ENCODE measurements at regions not wholly inside any gene's neighbourhood (a gene's known extent, or its start where the extent isn't known, plus 50 kb on each side); places are given as distances from the start of the nearest gene placed in this dataset.

GRCh38 chr4:115865736-115866135 lies 752.3 kb upstream of the NDST4 start:
- Histone ChIP-seq H3K27me3 (replicated peaks; ENCODE audit: insufficient read depth) (no peaks in the 10 kb centered on the region), H3K27ac (no peak overlapping the region), H3K79me2 (ENCODE audit: insufficient read depth) (no peaks in the 10 kb centered on the region), H3K9me3 (ENCODE audit: low read depth) (no peaks in the 10 kb centered on the region), H3K4me2 (ENCODE audit: unreplicated experiment) (no peak overlapping the region), H3K9ac (no peak overlapping the region), H3K4me3 (no peak overlapping the region), H3K4me1 (ENCODE audit: insufficient read depth) (no peaks in the 10 kb centered on the region), H4K20me1 (ENCODE audit: insufficient read depth) (no peaks in the 10 kb centered on the region), H2AFZ (no peak overlapping the region), H3K36me3 (ENCODE audit: low read depth) (no peaks in the 10 kb centered on the region), H3F3A (ENCODE audit: insufficient read depth) (no peaks in the 10 kb centered on the region), H3K9me2 (ENCODE audit: insufficient read depth) (no peaks in the 10 kb centered on the region)
- no peak for DNase-seq
- in situ Hi-C loops (cut with MboI) = no loop called here
- no peak for TF ChIP-seq EZH2 (IDR thresholded peaks at IDR 0.05; ENCODE audit: insufficient read depth, poor library complexity, severe bottlenecking)
- no peak for TF ChIP-seq EZH2phosphoT487 (IDR thresholded peaks at IDR 0.05; ENCODE audit: insufficient read depth, low read depth)
- WGBS, 2 experiments (ENCODE audit: low coverage in 1 of 2, low lambda C conversion rate in 2 of 2, missing lambda C conversion rate in 2 of 2) = 0 to 5% methylated on average over 2 of the region's 2 CpGs

- WGBS, 2 experiments (ENCODE audit: low coverage in 1 of 2, low lambda C conversion rate in 2 of 2, missing lambda C conversion rate in 2 of 2) = 40 to 60% methylated on average over 1 of the region's 1 CpG
- in situ Hi-C loops (cut with MboI) = no loop called here
Observed at GRCh38 chr4:115852767-115853091, 739.3 kb upstream of the NDST4 start.

GRCh38 chr4:115851918-115852766 lies 738.7 kb upstream of the NDST4 start:
- Histone ChIP-seq H4K20me1 (ENCODE audit: insufficient read depth) (no peaks in the 10 kb centered on the region), H3K9ac (no peak overlapping the region), H3K27ac (no peak overlapping the region), H3K9me2 (ENCODE audit: insufficient read depth) (no peaks in the 10 kb centered on the region), H3K4me3 (no peak overlapping the region), H3K36me3 (ENCODE audit: low read depth) (no peaks in the 10 kb centered on the region), H3K4me2 (ENCODE audit: unreplicated experiment) (no peak overlapping the region), H3K79me2 (ENCODE audit: insufficient read depth) (no peaks in the 10 kb centered on the region), H3K27me3 (replicated peaks; ENCODE audit: insufficient read depth) (no peaks in the 10 kb centered on the region), H2AFZ (no peak overlapping the region), H3K9me3 (ENCODE audit: low read depth) (no peaks in the 10 kb centered on the region), H3K4me1 (ENCODE audit: insufficient read depth) (no peaks in the 10 kb centered on the region), H3F3A (ENCODE audit: insufficient read depth) (no peaks in the 10 kb centered on the region)
- WGBS, 2 experiments (ENCODE audit: low coverage in 1 of 2, low lambda C conversion rate in 2 of 2, missing lambda C conversion rate in 2 of 2) = 49 to 50% methylated on average over 6 of the region's 6 CpGs
- peak; percentile 56 for DNase-seq
- no peak for TF ChIP-seq EZH2phosphoT487 (IDR thresholded peaks at IDR 0.05; ENCODE audit: insufficient read depth, low read depth)
- TF ChIP-seq EZH2 (IDR thresholded peaks at IDR 0.05; ENCODE audit: insufficient read depth, poor library complexity, severe bottlenecking) = no peak
- in situ Hi-C loops (cut with MboI) = no loop called here

More at GRCh38 chr4:115852767-115853091, 739.3 kb upstream of the NDST4 start:
- no peak overlapping the region for H3K9ac ChIP-seq
- TF ChIP-seq EZH2 (IDR thresholded peaks at IDR 0.05; ENCODE audit: insufficient read depth, poor library complexity, severe bottlenecking) (no peak), EZH2phosphoT487 (IDR thresholded peaks at IDR 0.05; ENCODE audit: insufficient read depth, low read depth) (no peak)
- no peaks in the 10 kb centered on the region for H4K20me1 ChIP-seq (ENCODE audit: insufficient read depth)
- H3K4me3 ChIP-seq = no peak overlapping the region
- no peaks in the 10 kb centered on the region for H3K27me3 ChIP-seq (replicated peaks; ENCODE audit: insufficient read depth)
- H3K4me2 ChIP-seq (ENCODE audit: unreplicated experiment) = no peak overlapping the region
- H3K9me2 ChIP-seq (ENCODE audit: insufficient read depth) = no peaks in the 10 kb centered on the region
- H3K4me1 ChIP-seq (ENCODE audit: insufficient read depth) = no peaks in the 10 kb centered on the region
- no peaks in the 10 kb centered on the region for H3K9me3 ChIP-seq (ENCODE audit: low read depth)
- H2AFZ ChIP-seq = no peak overlapping the region
- H3K79me2 ChIP-seq (ENCODE audit: insufficient read depth) = no peaks in the 10 kb centered on the region
- no peaks in the 10 kb centered on the region for H3K36me3 ChIP-seq (ENCODE audit: low read depth)
- H3K27ac ChIP-seq = no peak overlapping the region
- no peak for DNase-seq
- no peaks in the 10 kb centered on the region for H3F3A ChIP-seq (ENCODE audit: insufficient read depth)

GRCh38 chr4:115850799-115851509 lies 737.5 kb upstream of the NDST4 start:
- no peak overlapping the region for H3K4me3 ChIP-seq
- no peaks in the 10 kb centered on the region for H3F3A ChIP-seq (ENCODE audit: insufficient read depth)
- no peak for DNase-seq
- in situ Hi-C loops (cut with MboI) = no loop called here
- H3K9ac ChIP-seq = no peak overlapping the region
- H3K27ac ChIP-seq = no peak overlapping the region
- H2AFZ ChIP-seq = no peak overlapping the region
- no peak for TF ChIP-seq EZH2 (IDR thresholded peaks at IDR 0.05; ENCODE audit: insufficient read depth, poor library complexity, severe bottlenecking)
- TF ChIP-seq EZH2phosphoT487 (IDR thresholded peaks at IDR 0.05; ENCODE audit: insufficient read depth, low read depth) = no peak
- H3K27me3 ChIP-seq (replicated peaks; ENCODE audit: insufficient read depth) = no peaks in the 10 kb centered on the region
- H3K4me1 ChIP-seq (ENCODE audit: insufficient read depth) = no peaks in the 10 kb centered on the region
- H3K79me2 ChIP-seq (ENCODE audit: insufficient read depth) = no peaks in the 10 kb centered on the region
- H3K4me2 ChIP-seq (ENCODE audit: unreplicated experiment) = no peak overlapping the region
- H3K9me3 ChIP-seq (ENCODE audit: low read depth) = no peaks in the 10 kb centered on the region
- WGBS, 2 experiments (ENCODE audit: low coverage in 1 of 2, low lambda C conversion rate in 2 of 2, missing lambda C conversion rate in 2 of 2) = 26 to 35% methylated on average over 5 of the region's 5 CpGs
- H3K36me3 ChIP-seq (ENCODE audit: low read depth) = no peaks in the 10 kb centered on the region
- no peaks in the 10 kb centered on the region for H3K9me2 ChIP-seq (ENCODE audit: insufficient read depth)
- H4K20me1 ChIP-seq (ENCODE audit: insufficient read depth) = no peaks in the 10 kb centered on the region

Measured in GM23248 (cell line).